GM12878 (cell line): ENCODE measurements at regions not wholly inside any gene's neighbourhood (a gene's known extent, or its start where the extent isn't known, plus 50 kb on each side); places are given as distances from the start of the nearest gene placed in this dataset.

ENCODE experiments used
- ATAC-seq: fragments of 200-7000 bp; cut with Tn5 transposase; 3 replicates; pipeline ENCODE4 v1.9.1; 2020; ENCODE audit warnings: mild to moderate bottlenecking, moderate library complexity
- BruUV-seq: library from RNA; stranded (reverse); fragments of 400-500 nt; replicated peaks from 2 replicates; lab custom pipeline; 2021; lab: Mats Ljungman, UMichigan
- CTCF ChIA-PET: fragments of 300-600 bp; sonication (Branson Sonifier 250); formaldehyde crosslinking; extraction: SDS; loops from one replicate; lab custom pipeline; 2021; ENCODE audit warnings: inconsistent platforms; lab: Yijun Ruan, JAX
- POLR2A ChIA-PET: fragments of 350-600 bp; formaldehyde crosslinking; extraction: SDS; loops from one replicate; lab custom pipeline; 2021; ENCODE audit warnings: inconsistent platforms; lab: Charles Lee
- RAD21 ChIA-PET: fragments of 300-600 bp; sonication (Branson Sonifier 250); formaldehyde crosslinking; loops from one replicate; lab custom pipeline; 2023; ENCODE audit warnings: antibody characterized with exemption; ENCODE audit not compliant: unreplicated experiment; lab: Charles Lee
- SMC1A ChIA-PET: fragments of 300-600 bp; sonication (Branson Sonifier 250); formaldehyde crosslinking; loops from one replicate; lab custom pipeline; 2023; ENCODE audit not compliant: unreplicated experiment, uncharacterized antibody; lab: Charles Lee
- DNase-seq: peaks from one replicate; pipeline ENCODE4 v3.0.0-alpha.2; 2011; ENCODE audit warnings: low read depth, low spot score
- FAIRE-seq: peaks from 3 replicates; lab custom pipeline; 2011; peaks lifted over from hg19 to GRCh38; lab: Jason Lieb, UNC
- H2AFZ ChIP-seq: 2 replicates; pipeline ENCODE4 v1.6.0; 2011; ENCODE audit warnings: low read depth, low read length, control low read depth; ENCODE audit not compliant: control insufficient read depth
- H3K27ac ChIP-seq: 2 replicates; pipeline ENCODE4 v1.5.1; 2011; ENCODE audit warnings: control low read depth; ENCODE audit not compliant: control insufficient read depth, insufficient read depth
- H3K27me3 ChIP-seq, 2 experiments: replicated peaks in 1 of 2; 2 replicates each; pipeline versions ENCODE4 v1.6.0 to v1.6.1; 2011; ENCODE audit warnings: low read length in 1 of 2; ENCODE audit not compliant: control insufficient read depth in 2 of 2, insufficient read depth in 2 of 2
- H3K36me3 ChIP-seq, 2 experiments: 2 replicates each; pipeline ENCODE4 v1.5.1; 2011; ENCODE audit warnings: low read length in 1 of 2; ENCODE audit not compliant: control insufficient read depth in 2 of 2, insufficient read depth in 2 of 2
- H3K4me1 ChIP-seq: 2 replicates; pipeline ENCODE4 v1.6.1; 2011; ENCODE audit warnings: mild to moderate bottlenecking, low read length, moderate library complexity, mixed read lengths; ENCODE audit not compliant: control insufficient read depth, insufficient read depth
- H3K4me2 ChIP-seq: 2 replicates; pipeline ENCODE4 v1.6.0; 2011; ENCODE audit warnings: control low read depth; ENCODE audit not compliant: control insufficient read depth, insufficient read depth
- H3K4me3 ChIP-seq: fragments of 200-600 bp; sonication (generic); 2 replicates; pipeline ENCODE4 v1.5.1; 2016
- H3K79me2 ChIP-seq: 2 replicates; pipeline ENCODE4 v1.6.0; 2011; ENCODE audit warnings: low read length; ENCODE audit not compliant: control insufficient read depth, insufficient read depth
- H3K9ac ChIP-seq: 2 replicates; pipeline ENCODE4 v1.8.0; 2011; ENCODE audit warnings: low read length, control low read depth, mixed read lengths; ENCODE audit not compliant: control insufficient read depth, insufficient read depth
- H3K9me3 ChIP-seq: replicated peaks from 3 replicates; pipeline ENCODE4 v1.5.1; 2011; ENCODE audit warnings: mild to moderate bottlenecking, low read length; ENCODE audit not compliant: control insufficient read depth, insufficient read depth
- H4K20me1 ChIP-seq: 2 replicates; pipeline ENCODE4 v1.6.0; 2011; ENCODE audit not compliant: control insufficient read depth, insufficient read depth
- BCL3 ChIP-seq: IDR thresholded peaks from 2 replicates; pipeline ENCODE4 v1.6.1; 2011; ENCODE audit warnings: borderline replicate concordance, low read depth, mild to moderate bottlenecking, moderate library complexity, low read length; ENCODE audit not compliant: insufficient read depth, poor library complexity, severe bottlenecking
- E2F8 ChIP-seq: fragments of 450-650 bp; IDR thresholded peaks from 2 replicates; pipeline ENCODE4 v1.6.1; 2018; ENCODE audit warnings: mild to moderate bottlenecking, low read depth, moderate library complexity; ENCODE audit not compliant: partially characterized antibody
- FOXM1 ChIP-seq: IDR thresholded peaks from 2 replicates; pipeline ENCODE4 v1.6.1; 2012; ENCODE audit warnings: low read depth, mild to moderate bottlenecking, inconsistent platforms, low read length, moderate library complexity
- MEF2A ChIP-seq: IDR thresholded peaks from 2 replicates; pipeline ENCODE4 v1.6.1; 2011; ENCODE audit warnings: low read depth, mild to moderate bottlenecking, low read length, moderate library complexity; ENCODE audit not compliant: insufficient read depth
- NFYA ChIP-seq: IDR thresholded peaks from 2 replicates; pipeline ENCODE4 v1.6.1; 2011; ENCODE audit warnings: low read depth, mild to moderate bottlenecking, low read length, improper control_type of control experiment, borderline replicate concordance
- POLR2A ChIP-seq: IDR thresholded peaks from 2 replicates; pipeline ENCODE4 v1.6.1; 2011; ENCODE audit warnings: low read depth, mild to moderate bottlenecking, low read length
- RCOR1 ChIP-seq: conservative IDR thresholded peaks from 2 replicates; pipeline ENCODE4 v1.6.1; 2012; ENCODE audit warnings: low read depth, low read length, improper control_type of control experiment
- RELB ChIP-seq: fragments of 450-650 bp; IDR thresholded peaks from 2 replicates; pipeline ENCODE4 v1.6.1; 2017; ENCODE audit warnings: low read depth, mild to moderate bottlenecking, moderate library complexity
- ZNF592 ChIP-seq: fragments of 450-650 bp; IDR thresholded peaks from 2 replicates; pipeline ENCODE4 v1.6.1; 2017; ENCODE audit warnings: mild to moderate bottlenecking, moderate library complexity
- ZZZ3 ChIP-seq: IDR thresholded peaks from 2 replicates; pipeline ENCODE4 v1.6.1; 2011; ENCODE audit warnings: low read depth; ENCODE audit not compliant: control insufficient read depth, insufficient read length
- WGBS: methylation state at CpG from one replicate; pipeline ENCODE4 v1.1.6; 2016; ENCODE audit warnings: low lambda C conversion rate; ENCODE audit not compliant: insufficient replicate concordance, insufficient coverage; ENCODE audit errors: missing lambda C conversion rate; 5-methylcytosine and 5-hydroxymethylcytosine counted together
- in situ Hi-C: fragments of 300-500 bp; cut with MboI; formaldehyde crosslinking; loops from 9 replicates; pipeline ENCODE4 v1.14.3; 2018; ENCODE audit warnings: mixed read lengths
- intact Hi-C: fragments of 100-400 bp; cut with micrococcal nuclease; formaldehyde crosslinking; loops from one replicate; pipeline ENCODE4 v1.14.2; 2022; ENCODE audit not compliant: unreplicated experiment

GRCh38 chr11:112617977-112618826, 343.0 kb upstream of the NCAM1 start:
- H3K79me2 ChIP-seq = no peaks in the 10 kb centered on the region
- intact Hi-C loops (no loop called here), in situ Hi-C loops (no loop called here)
- 65% methylated on average over 13 of the region's 13 CpGs for WGBS
- H3K4me1 ChIP-seq = peaks cover 18% of the 10 kb centered on the region
- no peaks in the 10 kb centered on the region for H3K36me3 ChIP-seq
- no peak overlapping the region for H3K9ac ChIP-seq
- ChIA-PET SMC1A (no interaction called here), CTCF (no interaction called here), RAD21 (no interaction called here), POLR2A (no interaction called here)
- no peak overlapping the region for H3K4me2 ChIP-seq
- ATAC-seq (no peak), FAIRE-seq (no peak), DNase-seq (no peak)
- H3K9me3 ChIP-seq = no peaks in the 10 kb centered on the region
- H4K20me1 ChIP-seq = no peaks in the 10 kb centered on the region
- no peaks in the 10 kb centered on the region for H3K27me3 ChIP-seq
- no peak overlapping the region for H3K4me3 ChIP-seq
- H3K27ac ChIP-seq = no peak overlapping the region
- BruUV-seq = no TSS peak
- H2AFZ ChIP-seq = no peak overlapping the region
- no peak for TF ChIP-seq RELB
- TF ChIP-seq ZZZ3 = no peak
- TF ChIP-seq POLR2A = no peak
- no peak for TF ChIP-seq BCL3
- no peak for TF ChIP-seq NFYA
- no peak for TF ChIP-seq RCOR1
- no peak for TF ChIP-seq MEF2A
- no peak for TF ChIP-seq FOXM1
- TF ChIP-seq E2F8 = no peak
- no peak for TF ChIP-seq ZNF592
